Transverse colon (tissue), 4 donors: ENCODE measurements at regions not wholly inside any gene's neighbourhood (a gene's known extent, or its start where the extent isn't known, plus 50 kb on each side); places are given as distances from the start of the nearest gene placed in this dataset.

Experiments
- EP300 ChIP-seq: sonication (generic); formaldehyde crosslinking; IDR thresholded peaks from one replicate; pipeline ENCODE4 v1.6.1; 2017; ENCODE audit warnings: antibody characterized with exemption, low read depth
- POLR2A ChIP-seq: fragments of 450-650 bp; IDR thresholded peaks from one replicate; pipeline ENCODE4 v1.6.1; 2016; ENCODE audit warnings: antibody characterized with exemption, mild to moderate bottlenecking, moderate library complexity
- POLR2AphosphoS5 ChIP-seq, 3 donors: sonication (generic); formaldehyde crosslinking; IDR thresholded peaks; one replicate each; pipeline ENCODE4 v1.6.1; 2016; ENCODE audit warnings: antibody characterized with exemption in 3 of 3
- TF ChIP-seq, protein P1 (sequence below), 5 experiments: fragments of 200-600 bp in 3 of 5; fragments of 450-650 bp in 2 of 5; sonication (generic) in 3 of 5; IDR thresholded peaks; 1 replicate in 2 of 5; 2 replicates in 3 of 5; pipeline ENCODE4 v1.5.1; 2016 to 2017; ENCODE audit warnings: antibody characterized with exemption in 5 of 5, inconsistent platforms in 3 of 5, mild to moderate bottlenecking in 2 of 5, moderate library complexity in 1 of 5

DNA sequence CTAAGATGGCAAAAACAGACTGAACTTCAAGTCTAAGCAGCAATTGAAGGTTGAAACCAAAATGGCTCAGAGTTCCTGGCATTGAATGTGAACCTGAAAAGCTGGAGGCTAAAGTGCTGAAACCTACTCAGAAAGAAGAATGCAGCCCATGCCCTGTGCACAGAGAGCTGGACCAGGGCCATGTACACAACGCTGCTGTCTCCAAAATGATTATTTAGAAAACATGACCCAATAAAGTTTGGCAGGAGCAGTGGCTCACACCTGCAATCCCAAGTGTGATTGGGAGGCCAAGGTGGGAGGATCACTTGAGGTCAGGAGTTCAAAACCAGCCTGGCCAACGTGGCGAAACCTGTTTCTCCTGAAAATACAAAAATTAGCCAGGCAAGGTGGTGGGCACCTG, 158.9 kb downstream of the AKR1D1 start:
- TF ChIP-seq, protein P1, sequence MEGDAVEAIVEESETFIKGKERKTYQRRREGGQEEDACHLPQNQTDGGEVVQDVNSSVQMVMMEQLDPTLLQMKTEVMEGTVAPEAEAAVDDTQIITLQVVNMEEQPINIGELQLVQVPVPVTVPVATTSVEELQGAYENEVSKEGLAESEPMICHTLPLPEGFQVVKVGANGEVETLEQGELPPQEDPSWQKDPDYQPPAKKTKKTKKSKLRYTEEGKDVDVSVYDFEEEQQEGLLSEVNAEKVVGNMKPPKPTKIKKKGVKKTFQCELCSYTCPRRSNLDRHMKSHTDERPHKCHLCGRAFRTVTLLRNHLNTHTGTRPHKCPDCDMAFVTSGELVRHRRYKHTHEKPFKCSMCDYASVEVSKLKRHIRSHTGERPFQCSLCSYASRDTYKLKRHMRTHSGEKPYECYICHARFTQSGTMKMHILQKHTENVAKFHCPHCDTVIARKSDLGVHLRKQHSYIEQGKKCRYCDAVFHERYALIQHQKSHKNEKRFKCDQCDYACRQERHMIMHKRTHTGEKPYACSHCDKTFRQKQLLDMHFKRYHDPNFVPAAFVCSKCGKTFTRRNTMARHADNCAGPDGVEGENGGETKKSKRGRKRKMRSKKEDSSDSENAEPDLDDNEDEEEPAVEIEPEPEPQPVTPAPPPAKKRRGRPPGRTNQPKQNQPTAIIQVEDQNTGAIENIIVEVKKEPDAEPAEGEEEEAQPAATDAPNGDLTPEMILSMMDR (IDR thresholded peaks at IDR 0.05): no peak
- TF ChIP-seq POLR2A (no peak), POLR2AphosphoS5 (IDR thresholded peaks at IDR 0.05) (no peak), EP300 (no peak)
